ENCODE measurements at regions not wholly inside any gene's neighbourhood (a gene's known extent, or its start where the extent isn't known, plus 50 kb on each side); places are given as distances from the start of the nearest gene placed in this dataset.

DNA sequence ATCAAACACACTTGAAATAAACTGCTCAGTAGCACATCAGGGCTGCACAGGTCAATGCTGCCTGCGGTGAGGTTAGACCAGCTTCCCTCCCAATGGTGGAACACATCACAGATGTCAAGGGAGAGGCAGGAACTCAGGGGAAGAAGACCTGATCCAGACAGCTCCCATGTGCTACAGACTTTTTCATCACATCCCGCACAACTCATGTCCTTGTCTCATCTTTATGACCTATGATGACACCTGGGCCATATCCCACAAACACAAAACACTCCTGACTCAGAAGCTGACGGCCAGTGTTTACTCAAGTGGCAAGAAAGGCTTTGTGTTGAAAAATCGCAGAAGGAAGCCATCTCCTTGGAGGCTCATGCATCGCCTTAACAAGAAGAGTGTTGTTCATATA, 91.6 kb downstream of the HTR5A start:
- TF ChIP-seq POLR2AphosphoS5 (IDR thresholded peaks at IDR 0.05; ENCODE audit: low read depth) (no peak), SPI1 (IDR thresholded peaks at IDR 0.05; ENCODE audit: borderline replicate concordance, low read depth) (no peak)
- TF ChIP-seq, protein P1, sequence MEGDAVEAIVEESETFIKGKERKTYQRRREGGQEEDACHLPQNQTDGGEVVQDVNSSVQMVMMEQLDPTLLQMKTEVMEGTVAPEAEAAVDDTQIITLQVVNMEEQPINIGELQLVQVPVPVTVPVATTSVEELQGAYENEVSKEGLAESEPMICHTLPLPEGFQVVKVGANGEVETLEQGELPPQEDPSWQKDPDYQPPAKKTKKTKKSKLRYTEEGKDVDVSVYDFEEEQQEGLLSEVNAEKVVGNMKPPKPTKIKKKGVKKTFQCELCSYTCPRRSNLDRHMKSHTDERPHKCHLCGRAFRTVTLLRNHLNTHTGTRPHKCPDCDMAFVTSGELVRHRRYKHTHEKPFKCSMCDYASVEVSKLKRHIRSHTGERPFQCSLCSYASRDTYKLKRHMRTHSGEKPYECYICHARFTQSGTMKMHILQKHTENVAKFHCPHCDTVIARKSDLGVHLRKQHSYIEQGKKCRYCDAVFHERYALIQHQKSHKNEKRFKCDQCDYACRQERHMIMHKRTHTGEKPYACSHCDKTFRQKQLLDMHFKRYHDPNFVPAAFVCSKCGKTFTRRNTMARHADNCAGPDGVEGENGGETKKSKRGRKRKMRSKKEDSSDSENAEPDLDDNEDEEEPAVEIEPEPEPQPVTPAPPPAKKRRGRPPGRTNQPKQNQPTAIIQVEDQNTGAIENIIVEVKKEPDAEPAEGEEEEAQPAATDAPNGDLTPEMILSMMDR (IDR thresholded peaks at IDR 0.05; ENCODE audit: insufficient read depth, low read length): no peak
- TF ChIP-seq, protein P2, sequence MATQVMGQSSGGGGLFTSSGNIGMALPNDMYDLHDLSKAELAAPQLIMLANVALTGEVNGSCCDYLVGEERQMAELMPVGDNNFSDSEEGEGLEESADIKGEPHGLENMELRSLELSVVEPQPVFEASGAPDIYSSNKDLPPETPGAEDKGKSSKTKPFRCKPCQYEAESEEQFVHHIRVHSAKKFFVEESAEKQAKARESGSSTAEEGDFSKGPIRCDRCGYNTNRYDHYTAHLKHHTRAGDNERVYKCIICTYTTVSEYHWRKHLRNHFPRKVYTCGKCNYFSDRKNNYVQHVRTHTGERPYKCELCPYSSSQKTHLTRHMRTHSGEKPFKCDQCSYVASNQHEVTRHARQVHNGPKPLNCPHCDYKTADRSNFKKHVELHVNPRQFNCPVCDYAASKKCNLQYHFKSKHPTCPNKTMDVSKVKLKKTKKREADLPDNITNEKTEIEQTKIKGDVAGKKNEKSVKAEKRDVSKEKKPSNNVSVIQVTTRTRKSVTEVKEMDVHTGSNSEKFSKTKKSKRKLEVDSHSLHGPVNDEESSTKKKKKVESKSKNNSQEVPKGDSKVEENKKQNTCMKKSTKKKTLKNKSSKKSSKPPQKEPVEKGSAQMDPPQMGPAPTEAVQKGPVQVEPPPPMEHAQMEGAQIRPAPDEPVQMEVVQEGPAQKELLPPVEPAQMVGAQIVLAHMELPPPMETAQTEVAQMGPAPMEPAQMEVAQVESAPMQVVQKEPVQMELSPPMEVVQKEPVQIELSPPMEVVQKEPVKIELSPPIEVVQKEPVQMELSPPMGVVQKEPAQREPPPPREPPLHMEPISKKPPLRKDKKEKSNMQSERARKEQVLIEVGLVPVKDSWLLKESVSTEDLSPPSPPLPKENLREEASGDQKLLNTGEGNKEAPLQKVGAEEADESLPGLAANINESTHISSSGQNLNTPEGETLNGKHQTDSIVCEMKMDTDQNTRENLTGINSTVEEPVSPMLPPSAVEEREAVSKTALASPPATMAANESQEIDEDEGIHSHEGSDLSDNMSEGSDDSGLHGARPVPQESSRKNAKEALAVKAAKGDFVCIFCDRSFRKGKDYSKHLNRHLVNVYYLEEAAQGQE (IDR thresholded peaks at IDR 0.05; ENCODE audit: insufficient replicate concordance, low read depth): no peak

Data from HL-60 (cell line).